ENCODE measurements at regions not wholly inside any gene's neighbourhood (a gene's known extent, or its start where the extent isn't known, plus 50 kb on each side); places are given as distances from the start of the nearest gene placed in this dataset.
A peak's percentile ranks its signal among the peaks of the same experiment; 100 is the strongest.

DNA sequence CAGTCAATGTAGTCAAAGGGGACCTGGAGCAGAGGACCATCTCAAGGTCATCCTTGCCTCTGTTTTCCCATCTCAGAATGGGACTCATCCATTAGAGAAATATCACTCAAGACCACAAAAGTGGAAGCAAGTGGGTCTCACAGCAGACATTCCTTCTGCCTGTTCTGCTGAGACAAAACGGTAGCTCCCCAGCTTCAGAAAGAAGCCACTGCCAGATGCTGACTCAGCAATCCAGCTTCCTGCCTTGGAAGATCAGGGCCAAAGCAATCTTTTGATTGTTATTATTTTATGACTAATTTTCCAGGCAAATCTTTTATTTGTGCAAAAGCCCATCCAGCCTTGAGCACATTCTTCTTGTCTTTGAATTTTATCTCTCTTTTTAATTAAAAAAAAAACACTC, 86.8 kb downstream of the CCT6B start:
- DNase-seq (ENCODE audit: low spot score in 2 of 2) = no peak
- ATAC-seq = no peak
- no peak overlapping the region for H3K27ac Mint-ChIP-seq
- H3K36me3 Mint-ChIP-seq = no peaks in the 10 kb centered on the region
- H3K9me3 Mint-ChIP-seq = no peaks in the 10 kb centered on the region

DNA sequence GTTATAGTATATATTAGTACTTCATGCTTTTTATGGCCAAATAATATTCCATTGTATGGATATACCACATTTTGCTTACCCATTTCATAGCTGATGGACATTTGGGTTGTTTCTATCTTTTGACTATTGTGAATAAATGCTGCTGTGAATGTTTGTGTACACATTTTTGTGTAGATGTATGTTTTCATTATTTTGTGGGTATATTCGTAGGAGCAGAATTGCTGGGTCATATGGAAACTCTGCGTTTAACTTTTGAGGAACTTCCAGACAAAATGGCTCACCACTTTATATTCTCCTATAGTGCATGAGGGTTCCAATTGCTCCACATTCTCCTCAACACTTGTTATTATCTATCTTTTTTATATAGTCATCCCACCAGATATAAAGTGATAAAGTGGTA, 88.6 kb downstream of the CCT6B start:
- Mint-ChIP-seq H3K27ac (no peak overlapping the region), H3K36me3 (no peaks in the 10 kb centered on the region), H3K9me3 (peaks cover 5 to 8% of the 10 kb centered on the region in 2 donors)
- no peak for ATAC-seq
- no peak for DNase-seq (ENCODE audit: low spot score in 2 of 2)

DNA sequence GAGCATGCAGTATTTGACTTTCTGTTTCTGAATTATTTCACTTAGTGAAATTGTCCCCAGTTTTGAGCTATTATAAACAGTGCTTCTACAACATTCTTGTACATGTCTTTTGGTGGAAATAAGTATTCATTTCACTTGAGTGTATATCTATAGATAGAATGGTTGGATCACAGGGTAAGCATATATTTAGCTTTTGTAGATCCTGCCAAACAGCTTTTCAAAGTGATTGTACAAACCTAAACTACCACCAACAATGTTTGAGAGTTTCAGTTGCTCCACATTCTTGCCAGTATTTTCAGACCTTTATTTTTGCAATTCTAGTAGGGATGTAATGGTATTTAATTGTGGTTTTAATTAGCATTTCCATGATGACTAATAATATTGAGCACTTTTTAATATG, 91.6 kb downstream of the CCT6B start:
- Mint-ChIP-seq H3K36me3 (no peaks in the 10 kb centered on the region), H3K27ac (no peak overlapping the region), H3K9me3 (peaks cover 5 to 8% of the 10 kb centered on the region in 2 donors)
- DNase-seq (ENCODE audit: low spot score in 2 of 2) (no peak), ATAC-seq (no peak)

DNA sequence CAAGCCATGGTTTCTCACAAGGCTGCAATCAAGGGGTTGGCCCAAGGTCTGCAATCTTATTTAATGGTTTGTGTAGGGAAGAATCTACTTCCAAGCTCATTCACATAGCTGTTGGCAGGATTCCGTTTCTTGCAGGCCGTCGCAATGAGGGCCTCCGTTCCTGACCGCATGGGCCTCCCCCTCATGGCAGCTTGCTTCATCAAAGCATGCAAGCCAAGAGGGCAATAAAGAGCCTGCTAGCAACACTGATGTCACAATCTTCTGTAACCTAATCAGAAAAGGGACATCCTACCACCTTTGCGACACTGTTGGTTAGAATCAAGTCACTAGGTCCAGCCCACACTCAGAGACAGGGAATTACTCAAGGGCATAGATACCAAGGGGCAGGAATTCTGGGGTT, 95.5 kb downstream of the CCT6B start:
- Mint-ChIP-seq H3K27ac (no peak overlapping the region), H3K36me3 (no peaks in the 10 kb centered on the region), H3K9me3 (peaks cover 5 to 8% of the 10 kb centered on the region in 2 donors)
- DNase-seq (ENCODE audit: low spot score in 2 of 2) = no peak
- no peak for ATAC-seq

DNA sequence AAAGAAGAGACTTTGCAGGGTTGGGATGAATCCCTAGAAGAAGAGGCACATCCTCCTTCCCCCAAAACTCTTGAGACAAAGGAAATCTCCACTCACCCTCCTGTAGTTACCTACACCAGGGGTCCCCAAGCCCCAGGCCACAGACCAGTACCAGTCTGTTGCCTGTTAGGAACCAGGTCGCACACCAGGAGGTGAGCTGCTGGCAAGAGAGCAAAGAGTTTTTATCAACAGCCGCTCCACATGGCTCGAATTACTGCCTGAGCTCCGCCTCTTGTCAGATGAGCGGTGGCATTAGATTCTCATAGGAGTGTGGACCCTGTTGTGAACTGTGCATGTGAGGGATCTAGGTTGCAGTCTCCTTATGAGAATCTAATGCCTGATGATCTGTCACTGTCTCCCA, 98.9 kb downstream of the CCT6B start:
- ATAC-seq = no peak
- Mint-ChIP-seq H3K27ac (no peak overlapping the region), H3K9me3 (no peaks in the 10 kb centered on the region), H3K36me3 (no peaks in the 10 kb centered on the region)
- no peak for DNase-seq (ENCODE audit: low spot score in 2 of 2)

DNA sequence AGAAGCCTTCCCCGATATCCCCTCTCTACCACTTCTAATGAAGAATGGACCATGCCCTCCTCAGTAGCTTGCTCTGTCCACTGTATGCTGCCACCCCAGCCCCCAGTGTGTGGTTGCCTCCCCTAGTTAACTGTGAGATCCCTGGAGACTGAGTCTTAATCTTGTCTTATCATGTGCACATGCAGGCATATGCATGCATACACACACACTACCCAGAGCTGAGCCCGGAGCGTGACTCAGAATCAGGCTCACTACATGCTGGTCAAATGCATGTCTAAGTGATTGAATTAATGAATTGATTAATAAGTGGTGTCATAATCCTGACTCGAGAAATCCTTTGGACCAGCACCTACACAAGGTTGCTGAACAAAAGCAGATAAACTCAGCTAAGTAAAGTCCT, 99.4 kb downstream of the CCT6B start:
- Mint-ChIP-seq H3K27ac (no peak overlapping the region), H3K36me3 (no peaks in the 10 kb centered on the region), H3K9me3 (no peaks in the 10 kb centered on the region)
- DNase-seq (ENCODE audit: low spot score in 2 of 2) = no peak
- ATAC-seq = no peak

DNA sequence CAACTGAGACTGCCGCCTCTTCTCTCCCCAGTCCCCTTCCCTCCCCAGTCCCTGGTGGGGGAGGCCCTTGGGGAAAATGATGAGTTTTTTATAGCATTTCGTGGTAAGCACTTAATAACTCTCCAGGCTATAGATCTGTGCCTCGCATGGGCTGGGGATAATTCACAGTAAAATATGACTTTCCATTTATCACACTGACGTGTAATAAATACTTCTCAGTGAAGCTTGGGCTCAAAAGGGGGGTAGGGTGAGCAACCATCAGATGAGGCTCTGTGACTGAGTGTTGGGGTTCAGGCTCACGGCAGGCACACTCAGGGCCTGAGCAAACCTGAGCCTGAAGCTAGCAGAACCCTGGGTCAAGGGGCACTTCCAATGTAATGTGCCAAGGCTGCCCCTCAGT, 101.6 kb downstream of the CCT6B start:
- Mint-ChIP-seq H3K9me3 (no peaks in the 10 kb centered on the region), H3K36me3 (no peaks in the 10 kb centered on the region), H3K27ac (no peak overlapping the region)
- ATAC-seq = peak; percentile 32 to 59
- DNase-seq (ENCODE audit: low spot score in 2 of 2) = no peak

DNA sequence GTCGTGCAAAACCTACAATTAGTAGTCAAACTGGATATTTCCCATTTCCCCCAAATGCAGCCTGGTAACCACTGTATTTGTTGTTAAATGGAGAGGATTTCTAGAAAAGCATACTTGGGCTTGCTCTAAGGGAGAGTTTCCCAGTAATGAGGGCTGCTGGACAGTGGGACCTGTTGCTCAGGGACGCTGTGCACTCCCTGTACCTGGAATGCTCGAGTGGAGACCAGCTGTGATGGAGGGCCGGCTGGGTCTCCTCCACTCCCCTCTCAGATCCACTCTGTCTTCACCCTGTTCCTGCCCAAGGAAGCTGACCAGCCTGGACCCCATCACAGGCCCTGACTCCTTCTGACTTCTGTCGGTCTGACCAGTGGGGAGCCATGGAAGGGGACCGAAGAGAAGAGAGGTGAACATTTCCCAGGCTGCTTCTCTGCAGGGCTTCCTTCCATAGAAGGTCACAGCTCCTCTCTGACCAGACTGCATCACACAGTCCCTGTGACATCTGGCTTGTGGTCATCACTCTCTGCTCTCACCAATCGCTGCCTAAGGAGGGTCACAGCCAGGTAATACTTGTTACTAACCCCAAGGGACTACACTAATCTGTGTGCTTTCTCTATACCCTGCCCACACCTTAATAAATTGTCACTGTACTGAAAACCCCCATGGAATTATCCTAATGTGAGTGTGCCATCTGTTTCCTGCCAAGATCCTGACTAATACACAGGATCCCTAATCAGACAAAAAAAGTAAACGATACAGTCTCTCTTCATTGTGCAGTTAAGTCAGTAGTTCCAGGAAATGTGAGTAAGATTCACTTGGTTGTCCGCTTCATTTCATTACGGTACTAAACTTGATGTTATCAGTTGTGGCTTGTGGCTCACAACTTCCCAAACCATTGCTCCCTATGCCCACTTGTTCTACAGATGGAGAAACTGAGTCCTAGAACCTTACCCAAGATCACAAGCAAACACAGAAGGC, 102.4 kb downstream of the CCT6B start:
- no peak for DNase-seq (ENCODE audit: low spot score in 2 of 2)
- Mint-ChIP-seq H3K36me3 (no peaks in the 10 kb centered on the region), H3K27ac (peak overlapping the region in 1 of 2 donors; percentile 28), H3K9me3 (no peaks in the 10 kb centered on the region)
- peak; percentile 54 to 84 for ATAC-seq

DNA sequence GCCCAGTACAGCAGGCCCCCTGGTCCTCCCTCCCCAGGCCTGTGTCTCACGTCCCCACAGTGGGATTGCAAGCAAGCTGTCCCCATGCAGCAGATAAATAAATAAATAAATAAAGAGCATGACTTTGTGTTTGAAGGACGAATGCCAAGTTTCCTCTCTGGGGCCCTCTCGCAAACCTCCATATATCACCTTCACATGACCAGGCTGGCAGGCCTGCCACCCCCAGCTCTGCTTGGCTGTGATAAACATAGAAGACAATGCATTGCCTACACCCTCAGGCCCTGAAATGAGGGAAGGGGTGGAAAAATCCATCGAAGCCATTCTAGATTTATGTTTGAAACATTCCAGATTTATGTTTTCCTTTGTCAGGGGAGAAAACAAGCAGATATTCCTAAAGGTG, 107.3 kb downstream of the CCT6B start:
- ATAC-seq (no peak), DNase-seq (ENCODE audit: low spot score in 2 of 2) (no peak)
- no peaks in the 10 kb centered on the region for H3K9me3 Mint-ChIP-seq
- H3K36me3 Mint-ChIP-seq = no peaks in the 10 kb centered on the region
- no peak overlapping the region for H3K27ac Mint-ChIP-seq

DNA sequence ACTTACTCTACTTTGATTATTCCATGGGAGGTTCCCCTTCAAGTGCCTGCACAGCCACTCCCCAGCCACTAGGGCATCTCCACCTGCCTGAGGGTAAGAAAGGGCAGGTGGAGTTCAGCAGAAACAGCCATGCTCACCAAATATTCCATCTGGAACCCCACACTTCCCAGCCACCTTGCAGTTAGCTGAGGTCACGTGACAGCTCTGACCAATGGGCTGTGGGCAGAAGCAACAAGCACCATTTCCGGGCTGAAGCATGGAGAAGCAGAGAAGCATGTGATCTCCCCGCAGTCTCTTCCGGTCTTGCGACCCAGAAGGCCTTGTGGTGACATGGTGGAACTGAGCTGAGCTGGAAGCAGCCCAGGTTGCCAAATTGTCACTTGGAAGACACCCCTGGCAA, 108.6 kb downstream of the CCT6B start:
- Mint-ChIP-seq H3K9me3 (no peaks in the 10 kb centered on the region), H3K27ac (no peak overlapping the region), H3K36me3 (no peaks in the 10 kb centered on the region)
- no peak for DNase-seq (ENCODE audit: low spot score in 2 of 2)
- no peak for ATAC-seq

DNA sequence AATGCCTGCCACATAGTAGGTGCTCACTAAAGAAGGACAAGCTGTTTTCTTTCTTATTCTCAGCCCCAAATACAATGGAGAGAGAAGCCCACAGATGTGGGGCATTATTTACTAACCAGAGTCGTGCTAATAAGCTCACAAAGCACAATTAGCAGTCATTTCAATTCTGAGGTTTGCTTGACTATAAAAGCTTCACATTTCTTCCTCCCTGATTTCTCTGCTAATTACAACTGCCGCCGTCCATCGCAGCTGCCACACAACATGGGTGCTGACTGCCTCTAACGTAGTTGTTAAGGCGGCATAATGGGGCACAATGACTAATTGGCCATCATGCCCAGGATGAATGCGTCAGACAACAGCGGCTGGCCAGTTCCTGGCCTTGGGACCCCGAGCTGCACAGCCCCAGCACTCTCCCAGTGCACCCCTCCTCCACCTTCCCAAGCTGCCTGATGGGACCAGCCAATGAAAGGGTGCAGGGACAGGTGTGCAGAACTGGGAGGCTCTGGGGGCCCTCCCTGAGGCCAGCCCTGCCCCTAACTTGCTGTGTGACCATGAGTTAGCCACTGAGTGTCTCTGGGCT, 109.2 kb downstream of the CCT6B start:
- no peak overlapping the region for H3K27ac Mint-ChIP-seq
- no peaks in the 10 kb centered on the region for H3K36me3 Mint-ChIP-seq
- ATAC-seq = no peak
- no peaks in the 10 kb centered on the region for H3K9me3 Mint-ChIP-seq
- no peak for DNase-seq (ENCODE audit: low spot score in 2 of 2)

DNA sequence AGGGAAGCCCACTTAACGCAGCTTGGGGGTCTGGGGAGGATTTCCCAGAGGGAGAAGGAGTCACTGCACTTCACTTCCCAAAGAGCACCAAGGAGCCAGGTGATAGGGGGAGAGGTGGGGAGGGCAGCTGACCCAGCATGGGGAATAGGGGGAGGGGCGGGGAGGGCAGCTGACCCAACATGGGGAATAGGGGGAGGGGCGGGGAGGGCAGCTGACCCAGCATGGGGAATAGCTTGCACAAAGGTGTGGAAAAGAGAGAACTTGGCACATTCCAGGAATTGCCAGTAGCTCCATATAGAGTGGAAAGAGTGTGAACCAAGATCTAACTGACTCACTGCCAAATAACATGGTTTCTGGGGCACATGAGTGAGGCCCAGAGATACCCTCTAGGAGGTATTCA, 110.3 kb downstream of the CCT6B start:
- DNase-seq (ENCODE audit: low spot score in 2 of 2) = no peak
- ATAC-seq = no peak
- no peak overlapping the region for H3K27ac Mint-ChIP-seq
- no peaks in the 10 kb centered on the region for H3K9me3 Mint-ChIP-seq
- no peaks in the 10 kb centered on the region for H3K36me3 Mint-ChIP-seq

DNA sequence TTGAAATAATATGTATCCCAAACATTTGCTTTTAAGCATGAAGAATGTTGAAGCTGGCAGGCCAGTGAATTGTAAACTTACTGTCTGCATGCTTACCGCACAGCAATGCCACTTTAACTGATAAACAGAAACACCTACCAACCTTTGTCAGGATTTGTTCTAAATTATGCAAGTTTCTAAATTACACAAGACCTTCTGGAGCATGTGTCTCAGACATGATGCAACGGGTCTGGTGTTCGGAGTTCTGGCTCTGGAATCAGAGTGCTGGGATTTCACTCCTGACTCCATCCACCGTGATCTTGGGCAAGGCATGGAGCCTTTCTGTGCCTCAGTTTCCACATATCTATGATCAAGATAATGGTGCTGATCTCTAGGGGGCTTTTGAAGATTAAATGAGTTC, 111.2 kb downstream of the CCT6B start:
- Mint-ChIP-seq H3K9me3 (peaks cover 0 to 3% of the 10 kb centered on the region in 2 donors), H3K36me3 (no peaks in the 10 kb centered on the region), H3K27ac (no peak overlapping the region)
- no peak for ATAC-seq
- DNase-seq (ENCODE audit: low spot score in 2 of 2) = no peak

DNA sequence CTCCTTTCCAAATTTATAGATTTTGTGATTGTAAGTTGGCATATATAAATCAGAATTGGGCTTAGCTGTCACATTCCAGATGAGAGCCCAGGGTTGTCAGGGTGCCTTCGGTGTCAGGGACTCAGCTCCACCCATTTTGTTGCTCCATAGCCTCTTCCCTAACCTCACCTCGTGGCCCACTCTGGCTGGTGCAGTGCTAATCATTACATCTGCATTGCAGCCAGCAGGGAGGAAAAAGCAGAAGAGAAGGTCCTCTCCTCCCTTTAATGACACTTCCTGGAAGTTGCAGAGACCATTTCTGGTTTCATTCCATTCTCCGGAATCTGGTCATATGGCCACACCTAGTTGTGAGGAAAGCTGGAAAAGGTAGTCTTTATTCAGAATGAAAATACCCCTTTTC, 113.3 kb downstream of the CCT6B start:
- no peak for ATAC-seq
- Mint-ChIP-seq H3K9me3 (peaks cover 0 to 3% of the 10 kb centered on the region in 2 donors), H3K36me3 (no peaks in the 10 kb centered on the region), H3K27ac (peak overlapping the region in 1 of 2 donors; percentile 15)
- DNase-seq (ENCODE audit: low spot score in 2 of 2) = no peak

DNA sequence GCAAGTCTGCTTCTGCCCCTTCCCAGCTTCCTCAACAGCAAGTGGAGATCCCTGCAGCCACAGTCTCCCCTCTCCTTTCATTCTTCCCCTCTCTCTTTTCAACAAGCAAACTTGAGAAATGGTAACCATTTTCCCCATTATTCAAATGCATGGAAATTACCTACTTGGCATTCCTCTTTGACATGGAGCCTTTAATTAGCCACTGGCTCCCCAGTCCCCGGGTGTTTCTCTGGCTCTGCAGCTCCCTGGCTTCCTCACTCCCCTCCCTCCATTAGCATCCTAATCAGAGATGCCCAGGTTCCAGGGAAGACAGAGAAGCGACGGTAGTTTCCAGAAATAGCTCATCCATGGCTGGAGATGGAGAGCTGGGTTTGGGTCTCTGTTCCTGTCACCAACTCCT, 116.0 kb downstream of the CCT6B start:
- Mint-ChIP-seq H3K9me3 (peaks cover 0 to 3% of the 10 kb centered on the region in 2 donors), H3K36me3 (no peaks in the 10 kb centered on the region), H3K27ac (peak overlapping the region in 1 of 2 donors; percentile 47)
- no peak for DNase-seq (ENCODE audit: low spot score in 2 of 2)
- no peak for ATAC-seq

DNA sequence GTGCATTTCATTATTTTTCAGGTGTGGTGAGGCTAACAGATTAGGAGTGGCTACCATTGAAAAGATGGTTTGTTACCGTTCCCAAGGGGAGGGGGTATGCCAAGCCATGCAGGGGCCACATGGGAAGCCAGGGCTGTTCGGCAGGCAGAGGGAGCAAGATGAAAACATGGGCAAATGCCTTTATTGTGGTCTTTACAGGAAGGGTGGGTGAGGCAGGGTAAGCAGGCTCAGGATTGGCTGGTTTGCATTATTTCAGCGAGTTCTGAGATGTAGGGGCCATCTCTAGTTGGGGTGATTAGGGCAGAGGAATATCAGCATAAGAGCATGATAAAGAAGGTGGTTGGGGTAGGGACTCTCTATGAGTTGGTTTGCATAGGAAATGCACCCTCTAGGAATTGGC, 117.6 kb downstream of the CCT6B start:
- no peak for ATAC-seq
- DNase-seq (ENCODE audit: low spot score in 2 of 2) = no peak
- Mint-ChIP-seq H3K27ac (no peak overlapping the region), H3K9me3 (peaks cover 0 to 3% of the 10 kb centered on the region in 2 donors), H3K36me3 (no peaks in the 10 kb centered on the region)

DNA sequence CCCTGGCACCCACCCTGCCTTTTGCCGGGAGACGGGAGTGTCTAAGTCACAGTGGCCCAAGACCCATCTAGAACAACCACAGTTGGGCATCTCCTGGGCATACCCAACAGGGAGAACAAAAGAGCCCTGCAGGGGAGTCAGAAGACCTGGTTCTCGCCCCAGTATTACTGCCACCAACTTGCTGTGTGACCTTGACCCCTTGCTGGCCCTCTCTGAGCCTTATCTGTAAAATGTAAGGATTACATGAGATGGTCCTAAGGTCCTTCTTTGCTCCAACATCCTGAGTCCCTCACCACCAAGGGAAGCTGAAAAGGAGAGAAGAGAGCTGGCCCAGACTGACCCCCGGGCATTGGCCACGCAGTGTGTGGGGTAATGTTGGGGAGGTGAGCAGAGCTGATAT, 119.0 kb downstream of the CCT6B start:
- H3K36me3 Mint-ChIP-seq = no peaks in the 10 kb centered on the region
- no peak for DNase-seq (ENCODE audit: low spot score in 2 of 2)
- H3K27ac Mint-ChIP-seq = no peak overlapping the region
- H3K9me3 Mint-ChIP-seq = peaks cover 0 to 3% of the 10 kb centered on the region in 2 donors
- no peak for ATAC-seq

DNA sequence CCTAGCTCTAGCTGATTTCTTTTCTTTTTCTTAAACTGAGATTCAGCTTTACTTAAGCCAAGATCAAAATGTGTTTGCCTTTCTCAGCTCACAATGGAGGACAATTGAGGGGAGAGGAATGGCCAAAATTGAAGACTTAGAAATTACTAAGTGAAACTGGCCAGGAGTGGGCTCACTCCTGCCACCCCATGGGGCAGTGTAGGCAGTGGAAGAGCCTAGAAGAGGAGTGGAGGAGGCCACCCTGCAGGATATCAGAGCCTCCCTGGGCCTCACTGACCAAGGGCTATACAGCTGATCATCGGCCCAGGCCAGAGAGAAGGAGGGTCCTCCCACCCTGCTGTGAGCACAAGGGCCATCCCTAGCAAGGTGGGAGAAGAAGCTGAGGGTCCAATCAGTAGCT, 119.8 kb downstream of the CCT6B start:
- ATAC-seq (no peak), DNase-seq (ENCODE audit: low spot score in 2 of 2) (no peak)
- Mint-ChIP-seq H3K9me3 (peaks cover 0 to 3% of the 10 kb centered on the region in 2 donors), H3K36me3 (no peaks in the 10 kb centered on the region), H3K27ac (peak overlapping the region in 1 of 2 donors; percentile 15)

Measured in activated naive CD4-positive, alpha-beta T cell treated with anti-CD3 and anti-CD28 coated beads, Interleukin-2, amount 50 U/mL, for 72 hours (primary cell).